ENCODE measurements at regions not wholly inside any gene's neighbourhood (a gene's known extent, or its start where the extent isn't known, plus 50 kb on each side); places are given as distances from the start of the nearest gene placed in this dataset.

GRCh38 chr18:34287825-34288224 lies 63.1 kb upstream of the NOL4 start:
- TF ChIP-seq CTCF (IDR thresholded peaks at IDR 0.05) (no peak), POLR2A (IDR thresholded peaks at IDR 0.05) (no peak), POLR2AphosphoS5 (IDR thresholded peaks at IDR 0.05) (no peak), EP300 (IDR thresholded peaks at IDR 0.05; ENCODE audit: low read depth) (no peak)
